ENCODE measurements at regions not wholly inside any gene's neighbourhood (a gene's known extent, or its start where the extent isn't known, plus 50 kb on each side); places are given as distances from the start of the nearest gene placed in this dataset.
"Not testable (repeated sequence)": the region's sequence is repeated elsewhere in the genome, so short reads cannot be mapped to it uniquely, and the experiment has no call there.

DNA sequence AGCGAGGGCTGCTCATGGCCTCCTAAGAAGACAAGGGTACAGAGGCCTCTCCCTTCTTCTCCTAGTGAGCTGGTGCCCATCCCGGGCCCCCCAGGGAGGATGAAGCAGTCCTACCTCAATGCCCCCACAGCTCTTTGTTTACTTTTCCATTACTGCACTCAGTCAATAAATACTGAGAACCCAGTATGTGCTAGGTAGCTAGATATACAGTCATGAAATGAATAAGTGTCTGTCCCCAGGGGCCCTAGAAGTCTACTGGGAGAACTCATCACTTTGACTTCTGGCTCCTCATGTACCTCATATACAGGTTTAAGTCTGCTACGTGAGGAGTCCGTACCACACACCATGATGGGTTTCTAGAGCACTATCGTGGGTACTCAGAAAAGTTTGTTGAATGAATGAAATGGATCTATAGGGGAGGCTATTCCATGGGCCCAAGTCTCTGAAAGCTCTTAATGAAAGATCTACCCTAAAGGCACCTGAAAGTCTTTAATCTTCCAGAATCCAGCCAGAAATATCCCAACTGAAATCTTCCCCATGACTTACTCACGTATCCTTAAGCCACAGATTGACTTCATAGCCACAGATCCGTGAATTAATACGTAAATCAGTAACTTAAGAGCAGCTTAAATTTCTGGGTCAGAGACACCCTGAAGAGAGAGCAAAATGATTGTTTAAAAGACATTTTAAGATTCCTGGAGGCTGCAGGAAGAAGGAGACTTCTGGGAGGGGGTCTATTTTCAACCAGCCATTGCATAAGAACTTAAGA is 51.6 kb upstream of the POMP start:
- Mint-ChIP-seq H3K27me3 (peaks cover 10% of the 10 kb centered on the region), H3K9me3 (no peaks in the 10 kb centered on the region), H3K4me1 (no peaks in the 10 kb centered on the region), H3K36me3 (no peaks in the 10 kb centered on the region), H3K27ac (no peak overlapping the region), H3K4me3 (no peak overlapping the region)
- ATAC-seq = peak; percentile 70

GRCh38 chr13:28606466-28606865 is 52.5 kb upstream of the POMP start:
- no peak overlapping the region for H3K4me3 Mint-ChIP-seq
- no peak for ATAC-seq
- peaks cover 10% of the 10 kb centered on the region for H3K27me3 Mint-ChIP-seq
- H3K27ac Mint-ChIP-seq = no peak overlapping the region
- H3K9me3 Mint-ChIP-seq = no peaks in the 10 kb centered on the region
- H3K4me1 Mint-ChIP-seq = no peaks in the 10 kb centered on the region
- H3K36me3 Mint-ChIP-seq = no peaks in the 10 kb centered on the region

DNA sequence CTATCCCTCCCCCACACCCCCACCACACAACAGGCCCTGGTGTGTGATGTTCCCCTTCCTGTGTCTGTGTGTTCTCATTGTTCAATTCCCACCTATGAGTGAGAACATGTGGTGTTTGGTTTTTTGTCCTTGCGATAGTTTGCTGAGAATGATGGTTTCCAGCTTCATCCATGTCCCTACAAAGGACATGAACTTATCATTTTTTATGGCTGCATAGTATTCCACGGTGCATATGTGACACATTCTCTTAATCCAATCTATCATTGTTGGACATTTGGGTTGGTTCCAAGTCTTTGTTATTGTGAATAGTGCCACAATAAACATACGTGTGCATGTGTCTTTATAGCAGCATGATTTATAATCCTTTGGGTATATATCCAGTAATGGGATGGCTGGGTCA is 53.8 kb upstream of the POMP start:
- not testable (repeated sequence) for ATAC-seq, H3K36me3 Mint-ChIP-seq, H3K27ac Mint-ChIP-seq, H3K4me1 Mint-ChIP-seq, H3K9me3 Mint-ChIP-seq, H3K27me3 Mint-ChIP-seq, H3K4me3 Mint-ChIP-seq

DNA sequence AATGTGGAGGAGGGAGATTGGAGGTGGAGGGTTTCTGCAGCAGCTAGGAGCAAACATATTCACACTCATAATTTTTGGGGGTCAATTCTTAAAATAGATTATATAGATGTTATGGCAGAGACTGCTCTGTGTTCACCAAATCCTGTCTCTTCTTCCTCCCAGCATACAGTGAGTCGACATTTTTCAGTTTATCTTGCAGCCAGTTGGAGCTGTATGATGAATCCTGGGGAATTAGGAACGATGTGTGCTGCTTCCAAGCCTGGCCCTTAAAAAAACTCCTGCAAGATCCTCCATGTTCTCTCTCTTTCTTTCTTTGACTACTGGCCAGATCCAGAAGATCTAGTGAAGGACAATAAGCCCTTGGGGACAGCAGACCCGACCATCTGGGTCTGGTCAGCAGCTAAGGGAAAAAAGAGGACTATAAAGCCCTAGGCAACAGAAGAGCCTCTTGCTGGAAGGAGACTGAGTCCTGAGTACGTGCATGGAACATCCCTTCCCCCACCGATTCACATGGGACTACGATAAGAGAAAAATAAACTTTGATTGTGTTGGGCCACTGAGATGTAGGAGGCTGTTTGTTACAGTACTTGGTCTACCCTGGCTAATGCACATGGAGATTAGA is 55.8 kb upstream of the POMP start:
- Mint-ChIP-seq H3K4me1 (no peaks in the 10 kb centered on the region), H3K27ac (no peak overlapping the region), H3K9me3 (no peaks in the 10 kb centered on the region), H3K27me3 (peaks cover 10% of the 10 kb centered on the region), H3K4me3 (no peak overlapping the region), H3K36me3 (no peaks in the 10 kb centered on the region)
- no peak for ATAC-seq

GRCh38 chr13:28602580-28602979 is 56.4 kb upstream of the POMP start:
- no peaks in the 10 kb centered on the region for H3K36me3 Mint-ChIP-seq
- no peaks in the 10 kb centered on the region for H3K4me1 Mint-ChIP-seq
- peaks cover 10% of the 10 kb centered on the region for H3K27me3 Mint-ChIP-seq
- no peak overlapping the region for H3K4me3 Mint-ChIP-seq
- no peak for ATAC-seq
- no peaks in the 10 kb centered on the region for H3K9me3 Mint-ChIP-seq
- no peak overlapping the region for H3K27ac Mint-ChIP-seq

DNA sequence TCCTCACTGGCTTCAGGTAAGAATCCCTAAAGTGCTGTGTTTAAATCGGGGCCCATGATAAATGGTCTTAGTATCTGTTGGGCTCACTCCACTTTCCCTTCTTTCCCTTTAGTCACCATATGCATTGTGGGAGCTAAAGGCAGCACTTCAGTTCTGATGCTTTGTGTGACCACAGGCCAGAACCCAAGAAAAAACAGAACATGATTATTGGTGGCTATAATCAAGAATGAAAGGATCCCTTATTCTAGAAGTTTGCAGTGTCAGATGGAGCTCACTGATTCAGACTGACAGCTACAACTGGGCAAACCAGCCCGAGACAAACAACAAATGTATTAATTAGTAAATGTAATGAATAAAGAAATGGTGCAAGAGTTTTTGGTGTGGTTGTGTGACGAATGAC is 57.3 kb upstream of the POMP start:
- Mint-ChIP-seq H3K4me3 (no peak overlapping the region), H3K27ac (no peak overlapping the region), H3K27me3 (peaks cover 17% of the 10 kb centered on the region), H3K36me3 (no peaks in the 10 kb centered on the region), H3K9me3 (no peaks in the 10 kb centered on the region), H3K4me1 (no peaks in the 10 kb centered on the region)
- no peak for ATAC-seq

DNA sequence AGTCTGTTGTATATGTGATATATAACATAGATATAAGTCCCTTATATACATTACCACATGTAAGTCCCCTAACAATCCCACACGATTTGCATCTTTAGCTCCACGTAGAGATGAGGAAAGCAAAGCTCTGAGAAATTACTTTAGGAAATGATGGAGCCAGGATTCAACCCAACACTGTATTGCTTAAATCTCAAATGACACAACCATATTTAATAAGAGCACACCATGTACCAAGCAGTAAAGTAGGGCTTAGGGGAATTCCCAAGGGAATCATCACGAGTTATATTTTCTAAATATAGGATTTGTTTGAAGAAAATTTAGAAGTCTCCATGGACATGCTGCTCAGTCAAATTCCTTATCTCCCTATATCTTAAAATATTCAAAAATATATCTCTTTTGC is 61.3 kb upstream of the POMP start:
- Mint-ChIP-seq H3K36me3 (no peaks in the 10 kb centered on the region), H3K4me1 (peaks cover 15% of the 10 kb centered on the region), H3K9me3 (no peaks in the 10 kb centered on the region), H3K27me3 (peaks cover 46% of the 10 kb centered on the region), H3K4me3 (no peak overlapping the region), H3K27ac (no peak overlapping the region)
- ATAC-seq = no peak

DNA sequence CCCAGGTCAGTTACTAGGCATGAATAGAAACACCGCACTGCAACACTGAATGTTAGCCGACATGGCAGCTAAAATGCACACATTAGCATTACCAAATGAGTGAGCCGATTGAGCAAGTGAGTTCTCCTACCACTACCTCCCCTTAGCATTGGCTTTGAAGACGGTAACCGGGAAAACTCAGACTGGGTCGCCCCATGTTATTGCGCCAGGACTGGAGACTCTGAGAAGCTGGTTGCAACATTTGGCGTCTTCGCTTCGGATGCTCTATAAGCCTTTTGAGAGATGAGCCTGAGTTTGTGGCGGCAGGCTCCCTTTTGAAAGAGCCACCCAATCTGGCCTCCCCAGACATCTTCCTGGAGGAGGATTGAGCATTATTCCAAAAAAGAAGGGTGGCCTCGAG is 68.5 kb upstream of the POMP start:
- no peaks in the 10 kb centered on the region for H3K36me3 Mint-ChIP-seq
- no peak overlapping the region for H3K4me3 Mint-ChIP-seq
- H3K4me1 Mint-ChIP-seq = peaks cover 15% of the 10 kb centered on the region
- no peak for ATAC-seq
- peaks cover 56% of the 10 kb centered on the region for H3K27me3 Mint-ChIP-seq
- H3K9me3 Mint-ChIP-seq = no peaks in the 10 kb centered on the region
- H3K27ac Mint-ChIP-seq = no peak overlapping the region

DNA sequence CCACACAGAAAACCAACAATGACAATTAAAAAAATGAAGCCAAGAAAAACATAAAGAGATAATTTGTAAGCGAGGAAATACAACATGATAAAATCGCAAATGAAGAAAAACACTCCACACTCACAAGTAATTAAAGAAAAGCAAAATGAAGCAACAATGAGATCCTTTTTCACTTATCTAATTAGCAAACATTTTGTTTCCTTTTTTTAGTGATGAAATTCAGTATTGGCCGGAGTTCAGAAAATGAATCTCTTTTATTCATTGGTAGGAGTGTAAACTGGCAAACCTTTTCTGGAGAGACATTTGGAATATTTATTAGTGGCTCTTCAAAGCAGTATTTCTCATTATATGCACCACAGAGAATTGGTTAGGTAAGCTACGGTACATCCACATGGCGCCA is 70.6 kb upstream of the POMP start:
- Mint-ChIP-seq H3K27ac (no peak overlapping the region), H3K4me3 (no peak overlapping the region), H3K36me3 (no peaks in the 10 kb centered on the region), H3K4me1 (peaks cover 4% of the 10 kb centered on the region), H3K27me3 (peaks cover 44% of the 10 kb centered on the region), H3K9me3 (no peaks in the 10 kb centered on the region)
- ATAC-seq = no peak

GRCh38 chr13:28587174-28587540 is 71.8 kb upstream of the POMP start:
- Mint-ChIP-seq H3K9me3 (no peaks in the 10 kb centered on the region), H3K4me3 (no peak overlapping the region), H3K27me3 (peaks cover 43% of the 10 kb centered on the region), H3K4me1 (peaks cover 12% of the 10 kb centered on the region), H3K36me3 (no peaks in the 10 kb centered on the region), H3K27ac (no peak overlapping the region)
- no peak for ATAC-seq

GRCh38 chr13:28586439-28587173 is 72.3 kb upstream of the POMP start:
- ATAC-seq = no peak
- Mint-ChIP-seq H3K27ac (no peak overlapping the region), H3K27me3 (peaks cover 38% of the 10 kb centered on the region), H3K36me3 (no peaks in the 10 kb centered on the region), H3K9me3 (no peaks in the 10 kb centered on the region), H3K4me3 (no peak overlapping the region), H3K4me1 (peaks cover 17% of the 10 kb centered on the region)

DNA sequence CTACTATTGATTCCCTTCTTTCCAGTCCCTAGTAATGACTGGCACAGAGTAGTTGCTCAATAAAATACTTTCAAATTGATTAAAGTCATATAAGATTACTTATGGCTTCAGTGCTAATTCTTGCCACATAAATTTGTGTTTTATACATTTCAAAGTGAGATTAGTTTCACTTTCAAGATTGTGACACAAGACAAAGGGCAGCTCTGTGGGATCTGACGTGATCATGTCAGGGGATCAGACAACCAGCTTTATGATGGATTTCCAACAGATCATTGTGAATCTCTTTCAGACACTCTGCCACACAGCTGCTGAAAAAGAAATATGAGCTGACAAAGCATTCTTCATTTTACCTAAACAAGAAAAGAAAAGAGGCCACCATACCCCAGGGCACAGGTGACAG is 73.4 kb upstream of the POMP start:
- peaks cover 18% of the 10 kb centered on the region for H3K4me1 Mint-ChIP-seq
- no peaks in the 10 kb centered on the region for H3K36me3 Mint-ChIP-seq
- ATAC-seq = no peak
- H3K9me3 Mint-ChIP-seq = no peaks in the 10 kb centered on the region
- H3K27me3 Mint-ChIP-seq = peaks cover 29% of the 10 kb centered on the region
- H3K4me3 Mint-ChIP-seq = no peak overlapping the region
- H3K27ac Mint-ChIP-seq = no peak overlapping the region

GRCh38 chr13:28584873-28585381 is 74.0 kb upstream of the POMP start:
- Mint-ChIP-seq H3K27me3 (peaks cover 26% of the 10 kb centered on the region), H3K27ac (no peak overlapping the region), H3K4me3 (no peak overlapping the region), H3K4me1 (peaks cover 18% of the 10 kb centered on the region), H3K36me3 (no peaks in the 10 kb centered on the region), H3K9me3 (no peaks in the 10 kb centered on the region)
- no peak for ATAC-seq

GRCh38 chr13:28583651-28584091 is 75.3 kb upstream of the POMP start:
- no peak overlapping the region for H3K27ac Mint-ChIP-seq
- peaks cover 18% of the 10 kb centered on the region for H3K4me1 Mint-ChIP-seq
- H3K27me3 Mint-ChIP-seq = peaks cover 27% of the 10 kb centered on the region
- no peak overlapping the region for H3K4me3 Mint-ChIP-seq
- H3K9me3 Mint-ChIP-seq = no peaks in the 10 kb centered on the region
- H3K36me3 Mint-ChIP-seq = no peaks in the 10 kb centered on the region
- no peak for ATAC-seq

DNA sequence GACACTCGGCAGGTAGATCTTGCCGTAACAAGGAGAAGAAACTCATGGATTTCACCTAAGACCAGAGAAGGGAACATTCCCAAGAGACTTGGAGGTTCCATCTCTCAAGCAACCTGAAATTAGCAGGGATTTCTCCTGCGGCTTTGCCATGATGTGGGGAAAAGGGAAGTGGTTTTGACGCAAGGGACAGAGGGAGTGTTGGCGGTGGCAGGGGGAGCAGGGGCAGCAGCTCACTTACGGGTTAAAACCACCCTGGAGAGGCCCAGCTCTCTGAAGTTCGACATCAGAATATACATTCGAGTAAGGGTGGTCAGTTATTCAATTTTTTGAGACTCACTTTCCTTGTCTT is 76.1 kb upstream of the POMP start:
- no peaks in the 10 kb centered on the region for H3K9me3 Mint-ChIP-seq
- H3K27ac Mint-ChIP-seq = no peak overlapping the region
- no peaks in the 10 kb centered on the region for H3K36me3 Mint-ChIP-seq
- no peak overlapping the region for H3K4me3 Mint-ChIP-seq
- peaks cover 18% of the 10 kb centered on the region for H3K4me1 Mint-ChIP-seq
- ATAC-seq = no peak
- H3K27me3 Mint-ChIP-seq = peaks cover 32% of the 10 kb centered on the region

All from stimulated activated memory B cell treated with anti-CD40 and anti-IgM and Interleukin-4, amounts not matched to agents 10 μg/mL and 1 μg/mL and 100 μg/mL, for 72 hours (primary cell).